K562 (cell line): ENCODE measurements at regions not wholly inside any gene's neighbourhood (a gene's known extent, or its start where the extent isn't known, plus 50 kb on each side); places are given as distances from the start of the nearest gene placed in this dataset.

ENCODE experiments used
- ATAC-seq: fragments of 200-7000 bp; cut with Tn5 transposase; 3 replicates; pipeline ENCODE4 v1.9.1; 2020; ENCODE audit warnings: moderate library complexity
- BruUV-seq: library from RNA; stranded (reverse); fragments of 400-500 nt; replicated peaks from 2 replicates; lab custom pipeline; 2021; lab: Mats Ljungman, UMichigan
- CTCF ChIA-PET: fragments of 300-600 bp; formaldehyde crosslinking; extraction: SDS; loops from one replicate; lab custom pipeline; 2021; ENCODE audit warnings: low intra/inter-chr PET ratio; lab: Yijun Ruan, JAX
- POLR2A ChIA-PET: fragments of 300-600, 350-650 bp; sonication (Branson Sonifier 250); formaldehyde crosslinking; extraction: SDS; loops from one replicate; lab custom pipeline; 2021; ENCODE audit warnings: antibody characterized with exemption, inconsistent platforms; lab: Yijun Ruan, JAX
- DNase-seq, 4 experiments: peaks; one replicate each; pipeline versions ENCODE4 v3.0.0 to v3.0.0-alpha.2; 2011 to 2018; ENCODE audit warnings: low spot score in 3 of 4, mixed read lengths in 3 of 4; ENCODE audit errors: extremely low read depth in 1 of 4
- FAIRE-seq: peaks from 2 replicates; lab custom pipeline; 2011; peaks lifted over from hg19 to GRCh38; lab: Jason Lieb, UNC
- H2AFZ ChIP-seq: 2 replicates; pipeline ENCODE4 v1.6.0; 2011; ENCODE audit warnings: low read depth, low read length, control low read depth, inconsistent platforms
- H3K27ac ChIP-seq: fragments of 200-600 bp; 3 replicates; pipeline ENCODE4 v1.8.0; 2011; ENCODE audit warnings: low read depth, mild to moderate bottlenecking, control low read depth, inconsistent platforms, low read length, moderate library complexity, mixed read lengths; ENCODE audit errors: extremely low read depth
- H3K27me3 ChIP-seq, 2 experiments: fragments of 300-600 bp in 1 of 2; 2 replicates in 1 of 2; 3 replicates in 1 of 2; pipeline versions ENCODE4 v1.6.0 to v1.8.0; 2011; ENCODE audit warnings: inconsistent platforms in 2 of 2, low read length in 2 of 2, mild to moderate bottlenecking in 1 of 2, mixed read lengths in 1 of 2, moderate library complexity in 1 of 2; ENCODE audit not compliant: control insufficient read depth in 2 of 2, insufficient read depth in 2 of 2
- H3K36me3 ChIP-seq: fragments of 300-600 bp; 3 replicates; pipeline ENCODE4 v1.8.0; 2011; ENCODE audit warnings: mild to moderate bottlenecking, low read length, inconsistent platforms; ENCODE audit not compliant: control insufficient read depth, insufficient read depth
- H3K4me1 ChIP-seq, 2 experiments: fragments of 200-600 bp in 1 of 2; replicated peaks in 1 of 2; 2 replicates in 1 of 2; 3 replicates in 1 of 2; pipeline versions ENCODE4 v1.5.1 to v1.8.0; 2011; ENCODE audit warnings: inconsistent platforms in 2 of 2, low read length in 2 of 2, mild to moderate bottlenecking in 1 of 2, mixed read lengths in 1 of 2, moderate library complexity in 1 of 2; ENCODE audit not compliant: control insufficient read depth in 2 of 2, insufficient read depth in 2 of 2
- H3K4me2 ChIP-seq: 2 replicates; pipeline ENCODE4 v1.6.1; 2011; ENCODE audit warnings: low read length, control low read depth, inconsistent platforms, mixed read lengths; ENCODE audit not compliant: insufficient read depth
- H3K4me3 ChIP-seq: fragments of 200-600 bp; sonication (generic), shearing (Covaris generic); 2 replicates; pipeline ENCODE4 v1.5.1; 2016; ENCODE audit warnings: control low read depth, inconsistent platforms
- H3K79me2 ChIP-seq: fragments of 200-600 bp; 3 replicates; pipeline ENCODE4 v1.8.0; 2011; ENCODE audit warnings: low read length, inconsistent platforms; ENCODE audit not compliant: control insufficient read depth, insufficient read depth
- H3K9ac ChIP-seq, 2 experiments: 2 replicates each; pipeline versions ENCODE4 v1.6.0 to v1.6.1; 2011; ENCODE audit warnings: low read depth in 2 of 2, low read length in 2 of 2, control low read depth in 1 of 2, inconsistent platforms in 1 of 2, mild to moderate bottlenecking in 1 of 2, mixed read lengths in 1 of 2; ENCODE audit not compliant: insufficient read depth in 1 of 2
- H3K9me1 ChIP-seq: one replicate; pipeline ENCODE4 v1.6.0; 2011; ENCODE audit warnings: inconsistent platforms, mild to moderate bottlenecking, low read length, moderate library complexity; ENCODE audit not compliant: control insufficient read depth, insufficient read depth
- H3K9me3 ChIP-seq: replicated peaks from 2 replicates; pipeline ENCODE4 v1.5.1; 2011; ENCODE audit warnings: low read depth, low read length, inconsistent platforms; ENCODE audit not compliant: control insufficient read depth, insufficient read depth
- H4K20me1 ChIP-seq: replicated peaks from 2 replicates; pipeline ENCODE4 v1.6.1; 2011; ENCODE audit warnings: low read length, inconsistent platforms, mixed read lengths; ENCODE audit not compliant: control insufficient read depth, insufficient read depth
- CBX5 ChIP-seq: IDR thresholded peaks from 2 replicates; pipeline ENCODE4 v1.6.1; 2014; ENCODE audit warnings: low read depth, borderline replicate concordance
- EP300 ChIP-seq: IDR thresholded peaks from 2 replicates; pipeline ENCODE4 v1.6.1; 2012; ENCODE audit warnings: low read length, improper control_type of control experiment
- KLF1 ChIP-seq: fragments of 450-650 bp; IDR thresholded peaks from 2 replicates; pipeline ENCODE4 v1.6.1; 2016; ENCODE audit warnings: missing genetic modification characterization, missing compliant biosample characterization
- PHB2 ChIP-seq: fragments of 450-650 bp; IDR thresholded peaks from 2 replicates; pipeline ENCODE4 v1.6.1; 2017; ENCODE audit warnings: low read depth
- RBFOX2 ChIP-seq: fragments of 200-400 bp; formaldehyde crosslinking; IDR thresholded peaks from 2 replicates; pipeline ENCODE4 v1.6.1; 2017; ENCODE audit warnings: low read depth, mild to moderate bottlenecking, low read length, moderate library complexity
- RBM34 ChIP-seq: fragments of 200-400 bp; formaldehyde crosslinking; IDR thresholded peaks from 2 replicates; pipeline ENCODE4 v1.6.1; 2018; ENCODE audit warnings: low read length, borderline replicate concordance; ENCODE audit not compliant: insufficient read depth
- ZNF184 ChIP-seq: sonication (generic); formaldehyde crosslinking; IDR thresholded peaks from 2 replicates; pipeline ENCODE4 v1.5.0; 2020; ENCODE audit warnings: missing genetic modification reagents
- WGBS: fragments of 100-300 bp; shearing (Covaris generic); methylation state at CpG from one replicate; pipeline ENCODE4 v1.1.6; 2016; ENCODE audit warnings: low coverage, mixed read lengths; ENCODE audit not compliant: insufficient coverage; ENCODE audit errors: missing lambda C conversion rate; 5-methylcytosine and 5-hydroxymethylcytosine counted together
- in situ Hi-C: fragments of 300-500 bp; cut with MboI; formaldehyde crosslinking; loops from 4 replicates; pipeline ENCODE4 v1.15.0; 2018; ENCODE audit warnings: inconsistent platforms, mixed read lengths
- intact Hi-C: fragments of 100-400 bp; cut with micrococcal nuclease; formaldehyde crosslinking; loops from 2 replicates; pipeline ENCODE4 v1.14.2; 2022
- TF ChIP-seq, protein P1 (sequence below): fragments of 450-650 bp; IDR thresholded peaks from 2 replicates; pipeline ENCODE4 v1.6.1; 2017; ENCODE audit warnings: antibody characterized with exemption, mild to moderate bottlenecking
- TF ChIP-seq, protein P2 (sequence below): fragments of 250-450 bp; sonication (Bioruptor Pico); IDR thresholded peaks from 2 replicates; pipeline ENCODE4 v1.8.0; 2021; ENCODE audit warnings: borderline replicate concordance, mild to moderate bottlenecking, moderate library complexity; ENCODE audit not compliant: poor library complexity, severe bottlenecking
- TF ChIP-seq, protein P3 (sequence below): fragments of 250-450 bp; sonication (Bioruptor Pico); IDR thresholded peaks from 2 replicates; pipeline ENCODE4 v1.5.0; 2020; ENCODE audit warnings: mild to moderate bottlenecking, borderline replicate concordance

DNA sequence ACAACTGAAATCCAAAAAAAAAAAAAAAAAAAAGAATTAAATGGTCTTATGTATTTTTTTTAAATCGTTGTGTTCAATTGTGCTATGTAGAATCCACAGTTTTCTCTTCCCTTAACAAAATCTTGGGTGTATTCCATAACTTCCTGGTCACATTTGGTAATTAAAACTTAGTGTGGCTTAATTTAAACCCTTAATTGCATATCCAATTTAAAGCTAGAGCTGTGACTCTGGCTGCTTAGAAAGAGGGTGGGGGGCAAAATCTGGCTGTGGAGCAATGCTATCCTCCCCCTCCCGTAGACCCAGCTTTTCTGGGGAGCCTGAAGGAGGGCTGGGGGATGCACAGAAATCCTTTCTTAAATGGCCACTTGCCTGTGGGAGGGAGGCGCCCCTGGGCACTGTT, 695.1 kb downstream of the INHBA start:
- TF ChIP-seq PHB2, result no peak
- TF ChIP-seq RBFOX2, result no peak
- no peak for TF ChIP-seq ZNF184
- TF ChIP-seq, all 486 proteins: peak for 0
- in situ Hi-C loops (no loop called here), intact Hi-C loops (loop anchor here (10.0 kb wide), 1 partner anchor 687 kb away; no protein-coding TSS in a partner anchor)
- ChIA-PET POLR2A (no interaction called here), CTCF (no interaction called here)
- Histone ChIP-seq H3K9me1 (no peaks in the 10 kb centered on the region), H3K4me1 (no peaks in the 10 kb centered on the region), H4K20me1 (no peaks in the 10 kb centered on the region), H3K79me2 (no peaks in the 10 kb centered on the region), H3K36me3 (no peaks in the 10 kb centered on the region), H3K4me2 (no peak overlapping the region), H3K27me3 (no peaks in the 10 kb centered on the region), H3K9me3 (no peaks in the 10 kb centered on the region), H3K27ac (no peak overlapping the region), H3K9ac (no peak overlapping the region), H3K4me3 (no peak overlapping the region), H2AFZ (no peak overlapping the region)
- ATAC-seq (no peak), FAIRE-seq (no peak), DNase-seq (no peak)
- WGBS, result 0% methylated on average over 3 of the region's 3 CpGs
- no TSS peak for BruUV-seq

DNA sequence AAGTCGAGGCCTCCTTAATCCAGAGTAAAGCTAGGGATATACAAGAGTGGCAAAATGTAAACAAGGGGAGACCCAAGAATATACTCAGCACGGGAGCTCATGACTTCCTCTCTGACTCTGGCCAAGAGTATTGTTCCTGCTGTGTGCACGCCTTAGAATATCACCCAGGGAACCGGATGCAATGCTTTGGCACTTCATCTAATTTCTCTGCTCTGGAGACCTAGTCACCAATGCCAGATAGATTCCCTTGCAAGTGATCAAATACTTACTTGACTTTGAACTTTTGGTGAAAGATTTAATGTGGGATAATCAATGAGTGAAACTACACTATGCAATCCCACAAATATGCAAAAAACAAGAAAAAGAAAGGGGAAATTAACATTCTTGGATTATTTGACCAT, 695.5 kb downstream of the INHBA start:
- no peaks in the 10 kb centered on the region for H3K27me3 ChIP-seq
- H3K79me2 ChIP-seq, result no peaks in the 10 kb centered on the region
- in situ Hi-C loops (no loop called here), intact Hi-C loops (loop anchor here (10.0 kb wide), 1 partner anchor 687 kb away; no protein-coding TSS in a partner anchor)
- no peaks in the 10 kb centered on the region for H3K9me1 ChIP-seq
- FAIRE-seq (no peak), ATAC-seq (no peak), DNase-seq (no peak)
- ChIA-PET CTCF (no interaction called here), POLR2A (interaction anchor here (0.6 kb wide), 1 partner anchor 55 kb away, joined by 3 read pairs; no protein-coding TSS in a partner anchor)
- WGBS, result 0% methylated on average over 4 of the region's 4 CpGs
- no peaks in the 10 kb centered on the region for H4K20me1 ChIP-seq
- no peaks in the 10 kb centered on the region for H3K4me1 ChIP-seq
- H2AFZ ChIP-seq, result no peak overlapping the region
- H3K36me3 ChIP-seq, result no peaks in the 10 kb centered on the region
- no peak overlapping the region for H3K9ac ChIP-seq
- H3K4me3 ChIP-seq, result no peak overlapping the region
- BruUV-seq, result no TSS peak
- no peaks in the 10 kb centered on the region for H3K9me3 ChIP-seq
- no peak overlapping the region for H3K4me2 ChIP-seq
- H3K27ac ChIP-seq, result no peak overlapping the region
- no peak for TF ChIP-seq RBM34
- TF ChIP-seq, protein P1, sequence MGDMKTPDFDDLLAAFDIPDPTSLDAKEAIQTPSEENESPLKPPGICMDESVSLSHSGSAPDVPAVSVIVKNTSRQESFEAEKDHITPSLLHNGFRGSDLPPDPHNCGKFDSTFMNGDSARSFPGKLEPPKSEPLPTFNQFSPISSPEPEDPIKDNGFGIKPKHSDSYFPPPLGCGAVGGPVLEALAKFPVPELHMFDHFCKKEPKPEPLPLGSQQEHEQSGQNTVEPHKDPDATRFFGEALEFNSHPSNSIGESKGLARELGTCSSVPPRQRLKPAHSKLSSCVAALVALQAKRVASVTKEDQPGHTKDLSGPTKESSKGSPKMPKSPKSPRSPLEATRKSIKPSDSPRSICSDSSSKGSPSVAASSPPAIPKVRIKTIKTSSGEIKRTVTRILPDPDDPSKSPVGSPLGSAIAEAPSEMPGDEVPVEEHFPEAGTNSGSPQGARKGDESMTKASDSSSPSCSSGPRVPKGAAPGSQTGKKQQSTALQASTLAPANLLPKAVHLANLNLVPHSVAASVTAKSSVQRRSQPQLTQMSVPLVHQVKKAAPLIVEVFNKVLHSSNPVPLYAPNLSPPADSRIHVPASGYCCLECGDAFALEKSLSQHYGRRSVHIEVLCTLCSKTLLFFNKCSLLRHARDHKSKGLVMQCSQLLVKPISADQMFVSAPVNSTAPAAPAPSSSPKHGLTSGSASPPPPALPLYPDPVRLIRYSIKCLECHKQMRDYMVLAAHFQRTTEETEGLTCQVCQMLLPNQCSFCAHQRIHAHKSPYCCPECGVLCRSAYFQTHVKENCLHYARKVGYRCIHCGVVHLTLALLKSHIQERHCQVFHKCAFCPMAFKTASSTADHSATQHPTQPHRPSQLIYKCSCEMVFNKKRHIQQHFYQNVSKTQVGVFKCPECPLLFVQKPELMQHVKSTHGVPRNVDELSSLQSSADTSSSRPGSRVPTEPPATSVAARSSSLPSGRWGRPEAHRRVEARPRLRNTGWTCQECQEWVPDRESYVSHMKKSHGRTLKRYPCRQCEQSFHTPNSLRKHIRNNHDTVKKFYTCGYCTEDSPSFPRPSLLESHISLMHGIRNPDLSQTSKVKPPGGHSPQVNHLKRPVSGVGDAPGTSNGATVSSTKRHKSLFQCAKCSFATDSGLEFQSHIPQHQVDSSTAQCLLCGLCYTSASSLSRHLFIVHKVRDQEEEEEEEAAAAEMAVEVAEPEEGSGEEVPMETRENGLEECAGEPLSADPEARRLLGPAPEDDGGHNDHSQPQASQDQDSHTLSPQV, result no peak
- TF ChIP-seq, protein P2, sequence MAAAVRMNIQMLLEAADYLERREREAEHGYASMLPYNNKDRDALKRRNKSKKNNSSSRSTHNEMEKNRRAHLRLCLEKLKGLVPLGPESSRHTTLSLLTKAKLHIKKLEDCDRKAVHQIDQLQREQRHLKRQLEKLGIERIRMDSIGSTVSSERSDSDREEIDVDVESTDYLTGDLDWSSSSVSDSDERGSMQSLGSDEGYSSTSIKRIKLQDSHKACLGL (CRISPR knock-in tag), result no peak
- TF ChIP-seq, protein P3, sequence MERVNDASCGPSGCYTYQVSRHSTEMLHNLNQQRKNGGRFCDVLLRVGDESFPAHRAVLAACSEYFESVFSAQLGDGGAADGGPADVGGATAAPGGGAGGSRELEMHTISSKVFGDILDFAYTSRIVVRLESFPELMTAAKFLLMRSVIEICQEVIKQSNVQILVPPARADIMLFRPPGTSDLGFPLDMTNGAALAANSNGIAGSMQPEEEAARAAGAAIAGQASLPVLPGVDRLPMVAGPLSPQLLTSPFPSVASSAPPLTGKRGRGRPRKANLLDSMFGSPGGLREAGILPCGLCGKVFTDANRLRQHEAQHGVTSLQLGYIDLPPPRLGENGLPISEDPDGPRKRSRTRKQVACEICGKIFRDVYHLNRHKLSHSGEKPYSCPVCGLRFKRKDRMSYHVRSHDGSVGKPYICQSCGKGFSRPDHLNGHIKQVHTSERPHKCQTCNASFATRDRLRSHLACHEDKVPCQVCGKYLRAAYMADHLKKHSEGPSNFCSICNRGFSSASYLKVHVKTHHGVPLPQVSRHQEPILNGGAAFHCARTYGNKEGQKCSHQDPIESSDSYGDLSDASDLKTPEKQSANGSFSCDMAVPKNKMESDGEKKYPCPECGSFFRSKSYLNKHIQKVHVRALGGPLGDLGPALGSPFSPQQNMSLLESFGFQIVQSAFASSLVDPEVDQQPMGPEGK (CRISPR knock-in tag), result no peak
- no peak for TF ChIP-seq EP300
- no peak for TF ChIP-seq KLF1 (tag)
- TF ChIP-seq CBX5, result no peak
